A673 (cell line): ENCODE measurements at regions not wholly inside any gene's neighbourhood (a gene's known extent, or its start where the extent isn't known, plus 50 kb on each side); places are given as distances from the start of the nearest gene placed in this dataset.

Experiments used
- EZH2 ChIP-seq: fragments of 200-600 bp; sonication (generic); IDR thresholded peaks from 2 replicates; pipeline ENCODE4 v1.6.1; 2017; ENCODE audit warnings: borderline replicate concordance, low read depth, mild to moderate bottlenecking, mixed read lengths, antibody characterized with exemption, low read length; ENCODE audit not compliant: poor library complexity, severe bottlenecking
- TF ChIP-seq, protein P1 (sequence below): fragments of 300-800, 200-600 bp; sonication (generic); conservative IDR thresholded peaks from 2 replicates; pipeline ENCODE4 v1.5.1; 2017; ENCODE audit warnings: low read depth, mild to moderate bottlenecking, antibody characterized with exemption, low read length, moderate library complexity, mixed read lengths

DNA sequence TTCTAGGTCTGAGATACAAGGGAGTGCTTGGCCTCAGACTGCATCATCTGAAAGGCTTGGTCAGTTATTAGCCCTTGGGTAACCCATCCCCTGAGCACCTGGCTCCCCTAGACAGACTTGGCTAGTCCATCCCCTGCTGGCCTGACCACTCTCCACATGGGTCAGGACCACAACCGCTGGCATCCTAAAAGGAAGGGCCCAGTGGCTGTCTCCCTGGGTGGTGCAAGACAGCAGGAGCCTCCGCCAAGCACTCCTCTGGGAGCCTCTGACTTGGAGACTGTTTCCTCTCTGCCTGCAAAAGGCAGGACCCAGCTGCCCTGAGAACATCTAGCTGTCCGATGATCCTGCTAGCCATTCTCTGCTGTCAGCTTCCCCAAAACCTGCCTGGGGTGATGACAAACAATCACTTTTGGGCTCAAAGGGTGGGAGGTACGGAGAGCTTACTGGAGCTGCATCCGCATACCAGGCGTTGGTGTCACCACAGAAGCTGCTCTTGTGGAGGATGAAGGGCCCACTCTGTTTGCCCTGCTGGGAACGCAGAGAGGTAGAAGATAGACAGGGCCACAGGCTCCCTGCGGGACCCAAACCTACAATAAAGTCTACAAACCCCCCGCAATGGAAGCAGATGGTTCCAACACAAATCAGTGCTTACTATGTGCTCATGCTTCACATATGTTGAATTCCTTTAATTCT lies 108.0 kb upstream of the PRR20G start:
- TF ChIP-seq, protein P1, sequence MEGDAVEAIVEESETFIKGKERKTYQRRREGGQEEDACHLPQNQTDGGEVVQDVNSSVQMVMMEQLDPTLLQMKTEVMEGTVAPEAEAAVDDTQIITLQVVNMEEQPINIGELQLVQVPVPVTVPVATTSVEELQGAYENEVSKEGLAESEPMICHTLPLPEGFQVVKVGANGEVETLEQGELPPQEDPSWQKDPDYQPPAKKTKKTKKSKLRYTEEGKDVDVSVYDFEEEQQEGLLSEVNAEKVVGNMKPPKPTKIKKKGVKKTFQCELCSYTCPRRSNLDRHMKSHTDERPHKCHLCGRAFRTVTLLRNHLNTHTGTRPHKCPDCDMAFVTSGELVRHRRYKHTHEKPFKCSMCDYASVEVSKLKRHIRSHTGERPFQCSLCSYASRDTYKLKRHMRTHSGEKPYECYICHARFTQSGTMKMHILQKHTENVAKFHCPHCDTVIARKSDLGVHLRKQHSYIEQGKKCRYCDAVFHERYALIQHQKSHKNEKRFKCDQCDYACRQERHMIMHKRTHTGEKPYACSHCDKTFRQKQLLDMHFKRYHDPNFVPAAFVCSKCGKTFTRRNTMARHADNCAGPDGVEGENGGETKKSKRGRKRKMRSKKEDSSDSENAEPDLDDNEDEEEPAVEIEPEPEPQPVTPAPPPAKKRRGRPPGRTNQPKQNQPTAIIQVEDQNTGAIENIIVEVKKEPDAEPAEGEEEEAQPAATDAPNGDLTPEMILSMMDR = no peak
- TF ChIP-seq EZH2 = no peak
